HEK293 (cell line): ENCODE measurements at regions not wholly inside any gene's neighbourhood (a gene's known extent, or its start where the extent isn't known, plus 50 kb on each side); places are given as distances from the start of the nearest gene placed in this dataset.

Source experiments
- CTCF ChIA-PET: fragments of 350-600 bp; formaldehyde crosslinking; extraction: SDS; loops from one replicate; lab custom pipeline; 2021; ENCODE audit warnings: antibody characterized with exemption; lab: Yijun Ruan, JAX
- POLR2A ChIA-PET: fragments of 300-600 bp; formaldehyde crosslinking; extraction: SDS; loops from one replicate; lab custom pipeline; 2020; ENCODE audit warnings: antibody characterized with exemption, inconsistent platforms; lab: Yijun Ruan, JAX
- H3K27ac ChIP-seq: fragments of 200-500 bp; sonication (Bioruptor generic); 2 replicates; pipeline ENCODE4 v1.5.1; 2014; ENCODE audit warnings: low read depth, low read length, control low read depth, inconsistent platforms; ENCODE audit errors: extremely low read depth
- H3K36me3 ChIP-seq, 2 experiments: fragments of 200-500 bp in 1 of 2; sonication (Bioruptor generic) in 1 of 2; 1 replicate in 1 of 2; 2 replicates in 1 of 2; pipeline ENCODE4 v1.5.1; 2014 to 2017; ENCODE audit warnings: inconsistent platforms in 2 of 2, low read length in 2 of 2; ENCODE audit not compliant: control insufficient read depth in 2 of 2, insufficient read depth in 1 of 2
- H3K4me1 ChIP-seq: fragments of 200-500 bp; sonication (Bioruptor generic); 2 replicates; pipeline ENCODE4 v1.5.1; 2014; ENCODE audit warnings: mild to moderate bottlenecking, low read length, inconsistent platforms; ENCODE audit not compliant: control insufficient read depth, insufficient read depth
- H3K4me3 ChIP-seq: 2 replicates; pipeline ENCODE4 v1.5.1; 2011; ENCODE audit warnings: low read depth, mild to moderate bottlenecking, control low read depth, low read length, moderate library complexity
- H3K9me3 ChIP-seq: fragments of 200-500 bp; sonication (Bioruptor generic); 2 replicates; pipeline ENCODE4 v1.5.1; 2014; ENCODE audit warnings: low read depth, low read length, inconsistent platforms; ENCODE audit not compliant: control insufficient read depth, insufficient read depth
- GLI2 ChIP-seq: fragments of 450-650 bp; formaldehyde crosslinking; IDR thresholded peaks from 2 replicates; pipeline ENCODE4; 2017; ENCODE audit warnings: missing biosample characterization, missing genetic modification characterization, low read depth, borderline replicate concordance
- KLF1 ChIP-seq: fragments of 450-650 bp; formaldehyde crosslinking; IDR thresholded peaks from 2 replicates; pipeline ENCODE4 v1.5.1; 2016; ENCODE audit warnings: missing biosample characterization, missing genetic modification characterization
- MEIS1 ChIP-seq: sonication (generic); formaldehyde crosslinking; IDR thresholded peaks from 2 replicates; pipeline ENCODE4 v1.8.1; 2022; ENCODE audit warnings: missing genetic modification reagents, mild to moderate bottlenecking, borderline replicate concordance
- REPIN1 ChIP-seq: fragments of 450-650 bp; formaldehyde crosslinking; IDR thresholded peaks from 2 replicates; pipeline ENCODE4 v1.5.1; 2017; ENCODE audit warnings: missing biosample characterization, missing genetic modification characterization, low read depth
- SP3 ChIP-seq: fragments of 450-650 bp; formaldehyde crosslinking; IDR thresholded peaks from 2 replicates; pipeline ENCODE4 v1.5.1; 2016; ENCODE audit warnings: missing biosample characterization, missing genetic modification characterization
- ZBTB48 ChIP-seq: fragments of 450-650 bp; formaldehyde crosslinking; IDR thresholded peaks from 2 replicates; pipeline ENCODE4 v1.5.1; 2016; ENCODE audit warnings: missing biosample characterization, missing genetic modification characterization
- ZFP37 ChIP-seq: fragments of 450-650 bp; formaldehyde crosslinking; IDR thresholded peaks from 2 replicates; pipeline ENCODE4 v1.5.1; 2016; ENCODE audit warnings: missing biosample characterization, missing genetic modification characterization
- ZNF133 ChIP-seq: fragments of 450-650 bp; formaldehyde crosslinking; IDR thresholded peaks from 2 replicates; pipeline ENCODE4 v1.5.1; 2016; ENCODE audit warnings: missing biosample characterization, missing genetic modification characterization
- ZNF140 ChIP-seq: fragments of 450-650 bp; formaldehyde crosslinking; IDR thresholded peaks from 2 replicates; pipeline ENCODE4 v1.5.1; 2016; ENCODE audit warnings: missing biosample characterization, missing genetic modification characterization
- ZNF324 ChIP-seq: fragments of 450-650 bp; formaldehyde crosslinking; IDR thresholded peaks from 2 replicates; pipeline ENCODE4 v1.5.1; 2016; ENCODE audit warnings: missing biosample characterization, missing genetic modification characterization
- ZNF391 ChIP-seq: fragments of 450-650 bp; formaldehyde crosslinking; IDR thresholded peaks from 2 replicates; pipeline ENCODE4 v1.5.1; 2016; ENCODE audit warnings: low read depth, missing biosample characterization, missing genetic modification characterization, borderline replicate concordance
- ZNF768 ChIP-seq: fragments of 450-650 bp; formaldehyde crosslinking; IDR thresholded peaks from 2 replicates; pipeline ENCODE4 v1.5.1; 2018; ENCODE audit warnings: missing biosample characterization, mild to moderate bottlenecking, missing genetic modification characterization
- ZXDB ChIP-seq: fragments of 450-650 bp; formaldehyde crosslinking; IDR thresholded peaks from 2 replicates; pipeline ENCODE4 v1.5.1; 2016; ENCODE audit warnings: missing biosample characterization, missing genetic modification characterization
- TF ChIP-seq, protein P1 (sequence below): fragments of 450-650 bp; formaldehyde crosslinking; IDR thresholded peaks from 2 replicates; pipeline ENCODE4 v1.5.1; 2016; ENCODE audit warnings: missing biosample characterization, missing genetic modification characterization
- TF ChIP-seq, protein P2 (sequence below): fragments of 450-650 bp; formaldehyde crosslinking; IDR thresholded peaks from 2 replicates; pipeline ENCODE4 v1.5.1; 2017; ENCODE audit warnings: missing biosample characterization, missing genetic modification characterization
- TF ChIP-seq, protein P3 (sequence below): fragments of 450-650 bp; formaldehyde crosslinking; IDR thresholded peaks from 2 replicates; pipeline ENCODE4; 2016; ENCODE audit warnings: missing biosample characterization, missing genetic modification characterization
- TF ChIP-seq, protein P4 (sequence below): fragments of 450-650 bp; formaldehyde crosslinking; optimal IDR thresholded peaks from 2 replicates; pipeline ENCODE3; 2016; ENCODE audit warnings: missing biosample characterization, mild to moderate bottlenecking, missing genetic modification characterization
- TF ChIP-seq, protein P5 (sequence below): IDR thresholded peaks from 2 replicates; pipeline ENCODE4 v1.6.1; 2011; ENCODE audit warnings: mild to moderate bottlenecking, low read depth, low read length, borderline replicate concordance

DNA sequence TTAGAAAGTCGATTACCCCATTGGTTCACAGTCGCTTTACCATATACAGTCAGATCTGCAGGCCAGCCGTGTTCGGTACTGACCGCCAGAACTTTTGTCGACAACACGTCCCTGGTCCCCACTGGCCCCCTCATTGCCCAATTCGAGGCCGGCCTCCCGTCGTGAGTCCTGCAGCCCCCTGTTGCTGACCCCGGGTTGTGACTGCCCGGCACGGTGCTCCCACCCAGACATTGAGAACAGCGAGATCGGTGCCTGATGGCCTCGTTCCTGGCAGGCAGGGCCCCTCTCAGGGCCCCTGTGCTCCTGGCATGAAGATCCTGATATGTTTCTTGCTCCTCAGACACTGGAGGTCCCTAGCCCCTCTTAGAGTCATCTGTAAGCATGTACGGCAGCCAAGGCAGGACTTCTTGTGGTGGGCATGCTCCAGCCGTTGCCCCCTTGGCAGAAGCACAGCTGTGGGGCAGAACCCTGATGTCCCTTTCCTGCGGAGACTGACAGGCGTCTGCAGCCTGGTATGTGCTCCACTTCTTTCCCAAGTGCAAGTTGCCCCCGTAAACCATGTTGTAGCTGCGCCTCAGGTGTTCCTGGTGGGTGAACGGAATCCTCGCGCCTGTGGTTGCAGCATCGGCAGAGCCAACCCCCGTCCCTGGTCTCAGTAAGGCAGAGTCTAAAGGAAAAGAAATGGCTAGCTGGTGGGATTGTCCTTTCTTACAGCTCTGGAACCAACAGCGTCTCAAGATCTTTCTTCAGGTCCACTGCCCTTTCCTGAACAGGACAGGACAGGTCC lies 123.2 kb upstream of the SPACA7 start (continued):
- no peak for TF ChIP-seq MEIS1 (CRISPR knock-in tag)
- no peak for TF ChIP-seq ZFP37
- TF ChIP-seq REPIN1, result no peak
- no peak for TF ChIP-seq ZNF768 (tag by site-specific recombination)
- no peak for TF ChIP-seq GLI2

DNA sequence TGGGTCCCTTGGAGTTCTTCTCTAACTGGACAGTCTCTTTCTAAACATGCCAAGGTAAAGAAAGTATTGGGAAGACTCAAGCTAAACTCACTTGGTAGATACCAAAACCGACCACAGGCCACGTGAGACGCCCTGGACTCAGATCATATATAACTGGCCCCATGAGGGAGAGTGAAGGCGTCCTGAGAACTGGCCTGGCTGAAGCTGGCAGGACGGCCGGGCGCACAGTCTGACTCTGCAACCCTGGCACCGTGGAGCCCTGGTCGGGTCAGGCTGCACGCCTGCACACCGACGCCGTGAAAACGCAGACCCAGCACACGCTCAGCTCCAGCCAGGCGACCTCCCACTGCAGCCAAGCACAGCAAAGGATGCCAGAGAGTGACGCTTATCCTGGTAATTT lies 122.5 kb upstream of the SPACA7 start:
- no peaks in the 10 kb centered on the region for H3K36me3 ChIP-seq
- H3K4me1 ChIP-seq, result no peaks in the 10 kb centered on the region
- H3K27ac ChIP-seq, result no peak overlapping the region
- ChIA-PET CTCF (no interaction called here), POLR2A (no interaction called here)
- no peaks in the 10 kb centered on the region for H3K9me3 ChIP-seq
- H3K4me3 ChIP-seq, result no peak overlapping the region
- TF ChIP-seq ZBTB48 (tag by site-specific recombination), result no peak
- TF ChIP-seq, protein P1, sequence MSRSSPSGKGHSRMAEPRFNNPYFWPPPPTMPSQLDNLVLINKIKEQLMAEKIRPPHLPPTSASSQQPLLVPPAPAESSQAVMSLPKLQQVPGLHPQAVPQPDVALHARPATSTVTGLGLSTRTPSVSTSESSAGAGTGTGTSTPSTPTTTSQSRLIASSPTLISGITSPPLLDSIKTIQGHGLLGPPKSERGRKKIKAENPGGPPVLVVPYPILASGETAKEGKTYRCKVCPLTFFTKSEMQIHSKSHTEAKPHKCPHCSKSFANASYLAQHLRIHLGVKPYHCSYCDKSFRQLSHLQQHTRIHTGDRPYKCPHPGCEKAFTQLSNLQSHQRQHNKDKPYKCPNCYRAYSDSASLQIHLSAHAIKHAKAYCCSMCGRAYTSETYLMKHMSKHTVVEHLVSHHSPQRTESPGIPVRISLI, result no peak
- no peak for TF ChIP-seq ZNF391 (tag by site-specific recombination)
- TF ChIP-seq, protein P2, sequence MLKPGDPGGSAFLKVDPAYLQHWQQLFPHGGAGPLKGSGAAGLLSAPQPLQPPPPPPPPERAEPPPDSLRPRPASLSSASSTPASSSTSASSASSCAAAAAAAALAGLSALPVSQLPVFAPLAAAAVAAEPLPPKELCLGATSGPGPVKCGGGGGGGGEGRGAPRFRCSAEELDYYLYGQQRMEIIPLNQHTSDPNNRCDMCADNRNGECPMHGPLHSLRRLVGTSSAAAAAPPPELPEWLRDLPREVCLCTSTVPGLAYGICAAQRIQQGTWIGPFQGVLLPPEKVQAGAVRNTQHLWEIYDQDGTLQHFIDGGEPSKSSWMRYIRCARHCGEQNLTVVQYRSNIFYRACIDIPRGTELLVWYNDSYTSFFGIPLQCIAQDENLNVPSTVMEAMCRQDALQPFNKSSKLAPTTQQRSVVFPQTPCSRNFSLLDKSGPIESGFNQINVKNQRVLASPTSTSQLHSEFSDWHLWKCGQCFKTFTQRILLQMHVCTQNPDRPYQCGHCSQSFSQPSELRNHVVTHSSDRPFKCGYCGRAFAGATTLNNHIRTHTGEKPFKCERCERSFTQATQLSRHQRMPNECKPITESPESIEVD, result no peak
- TF ChIP-seq KLF1 (tag by site-specific recombination), result no peak
- TF ChIP-seq, protein P3, sequence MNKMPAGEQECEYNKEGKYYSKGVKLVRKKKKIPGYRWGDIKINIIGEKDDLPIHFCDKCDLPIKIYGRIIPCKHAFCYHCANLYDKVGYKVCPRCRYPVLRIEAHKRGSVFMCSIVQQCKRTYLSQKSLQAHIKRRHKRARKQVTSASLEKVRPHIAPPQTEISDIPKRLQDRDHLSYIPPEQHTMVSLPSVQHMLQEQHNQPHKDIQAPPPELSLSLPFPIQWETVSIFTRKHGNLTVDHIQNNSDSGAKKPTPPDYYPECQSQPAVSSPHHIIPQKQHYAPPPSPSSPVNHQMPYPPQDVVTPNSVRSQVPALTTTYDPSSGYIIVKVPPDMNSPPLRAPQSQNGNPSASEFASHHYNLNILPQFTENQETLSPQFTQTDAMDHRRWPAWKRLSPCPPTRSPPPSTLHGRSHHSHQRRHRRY, result no peak
- no peak for TF ChIP-seq ZXDB (tag by site-specific recombination)
- TF ChIP-seq SP3, result no peak
- TF ChIP-seq ZNF324 (tag by site-specific recombination), result no peak
- no peak for TF ChIP-seq ZNF140 (tag by site-specific recombination)
- TF ChIP-seq, protein P4, sequence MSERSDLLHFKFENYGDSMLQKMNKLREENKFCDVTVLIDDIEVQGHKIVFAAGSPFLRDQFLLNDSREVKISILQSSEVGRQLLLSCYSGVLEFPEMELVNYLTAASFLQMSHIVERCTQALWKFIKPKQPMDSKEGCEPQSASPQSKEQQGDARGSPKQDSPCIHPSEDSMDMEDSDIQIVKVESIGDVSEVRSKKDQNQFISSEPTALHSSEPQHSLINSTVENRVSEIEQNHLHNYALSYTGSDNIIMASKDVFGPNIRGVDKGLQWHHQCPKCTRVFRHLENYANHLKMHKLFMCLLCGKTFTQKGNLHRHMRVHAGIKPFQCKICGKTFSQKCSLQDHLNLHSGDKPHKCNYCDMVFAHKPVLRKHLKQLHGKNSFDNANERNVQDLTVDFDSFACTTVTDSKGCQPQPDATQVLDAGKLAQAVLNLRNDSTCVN, result no peak
- TF ChIP-seq, protein P5, sequence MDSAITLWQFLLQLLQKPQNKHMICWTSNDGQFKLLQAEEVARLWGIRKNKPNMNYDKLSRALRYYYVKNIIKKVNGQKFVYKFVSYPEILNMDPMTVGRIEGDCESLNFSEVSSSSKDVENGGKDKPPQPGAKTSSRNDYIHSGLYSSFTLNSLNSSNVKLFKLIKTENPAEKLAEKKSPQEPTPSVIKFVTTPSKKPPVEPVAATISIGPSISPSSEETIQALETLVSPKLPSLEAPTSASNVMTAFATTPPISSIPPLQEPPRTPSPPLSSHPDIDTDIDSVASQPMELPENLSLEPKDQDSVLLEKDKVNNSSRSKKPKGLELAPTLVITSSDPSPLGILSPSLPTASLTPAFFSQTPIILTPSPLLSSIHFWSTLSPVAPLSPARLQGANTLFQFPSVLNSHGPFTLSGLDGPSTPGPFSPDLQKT, result no peak
- no peak for TF ChIP-seq ZNF133
- TF ChIP-seq, all 188 proteins: peak for 0
